ENCODE measurements at regions not wholly inside any gene's neighbourhood (a gene's known extent, or its start where the extent isn't known, plus 50 kb on each side); places are given as distances from the start of the nearest gene placed in this dataset.
A peak's percentile ranks its signal among the peaks of the same experiment; 100 is the strongest.
"Not testable (repeated sequence)": the region's sequence is repeated elsewhere in the genome, so short reads cannot be mapped to it uniquely, and the experiment has no call there.

DNA sequence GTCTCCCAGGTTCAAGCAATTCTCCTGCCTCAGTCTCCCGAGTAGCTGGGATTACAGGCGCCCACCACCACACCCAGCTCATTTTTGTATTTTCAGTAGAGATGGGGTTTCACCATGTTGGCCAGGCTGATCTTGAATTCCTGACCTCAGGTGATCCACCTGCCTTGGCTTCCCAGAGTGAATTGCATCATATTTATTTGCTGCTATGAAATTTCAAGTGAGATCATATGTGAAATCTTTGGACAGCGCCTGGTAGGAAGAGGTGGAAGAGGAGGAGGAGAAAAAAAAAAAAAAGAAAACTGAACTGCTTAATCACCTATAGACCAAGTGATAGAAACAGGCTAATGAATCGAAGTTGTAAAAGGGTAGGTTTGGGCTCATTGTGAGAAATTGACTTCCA is 557.8 kb upstream of the C16orf82 start:
- DNase-seq = not testable (repeated sequence)

DNA sequence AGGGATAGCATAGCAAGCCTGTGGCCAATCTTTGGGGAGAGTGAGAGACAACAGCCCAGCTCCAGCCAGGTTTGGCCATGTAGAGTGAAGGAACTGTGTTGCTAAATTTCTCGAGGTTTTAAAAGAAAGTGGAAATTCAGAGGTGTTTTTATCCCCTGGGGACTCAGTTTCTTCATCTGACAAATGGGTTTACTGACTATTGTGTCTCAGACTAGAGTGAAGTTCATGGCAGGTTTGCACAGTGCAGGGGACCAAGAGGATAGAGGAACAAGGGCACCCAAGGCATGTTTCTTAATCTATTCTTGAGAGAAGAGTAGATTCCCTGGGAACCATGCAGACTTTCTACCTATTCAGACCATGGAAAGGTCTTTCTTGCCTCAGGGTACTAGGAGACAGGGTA is 555.8 kb upstream of the C16orf82 start:
- DNase-seq = no peak

- DNase-seq = no peak
These were observed 555.3 kb upstream of the C16orf82 start for GRCh38 chr16:26511463-26511862.

- DNase-seq = no peak
These were observed 545.1 kb upstream of the C16orf82 start for GRCh38 chr16:26521626-26522025.

GRCh38 chr16:26524281-26524680 is 542.4 kb upstream of the C16orf82 start:
- DNase-seq = no peak

DNA sequence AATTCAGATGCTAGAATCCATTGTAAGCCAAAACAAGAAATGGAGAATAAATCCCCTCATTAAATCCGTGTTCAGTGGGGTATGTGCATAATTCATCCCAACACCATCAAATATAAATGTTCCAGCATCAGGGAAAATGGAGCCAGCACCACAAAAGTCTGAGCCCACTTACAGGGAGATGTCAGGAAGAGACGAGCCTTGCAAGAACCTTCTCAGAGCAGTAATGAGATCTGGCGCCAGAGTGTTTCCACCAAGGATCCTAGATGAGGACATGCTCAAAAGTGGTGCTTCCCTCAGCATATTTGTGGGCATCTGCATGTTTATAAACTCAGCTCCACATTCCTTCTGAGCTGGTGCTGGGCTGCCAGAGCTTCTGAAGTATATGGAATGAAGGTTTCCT is 541.9 kb upstream of the C16orf82 start:
- no peak for DNase-seq

GRCh38 chr16:26525856-26526255 is 540.9 kb upstream of the C16orf82 start:
- DNase-seq = no peak

DNA sequence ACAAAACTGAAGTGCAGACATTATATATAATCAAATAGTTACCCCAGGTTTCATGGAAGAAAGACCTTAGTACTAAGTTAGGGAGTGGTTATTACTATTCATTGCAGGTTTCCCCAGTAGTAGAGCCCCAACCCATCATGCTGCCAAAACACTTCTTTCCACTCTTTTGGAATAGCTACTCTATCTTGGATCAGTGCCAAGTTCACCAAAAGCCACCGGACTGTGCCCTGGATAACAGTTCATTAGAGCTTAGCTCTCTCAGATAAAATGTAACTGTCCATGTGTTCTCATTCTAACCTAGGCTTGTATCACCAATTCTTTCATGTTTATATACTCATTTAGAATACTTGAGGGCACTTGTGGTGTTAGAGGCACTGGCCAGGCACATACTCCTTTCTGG is 540.1 kb upstream of the C16orf82 start:
- no peak for DNase-seq

- no peak for DNase-seq
These were observed 536.0 kb upstream of the C16orf82 start for GRCh38 chr16:26530584-26531289.

GRCh38 chr16:26531290-26531730 is 535.4 kb upstream of the C16orf82 start:
- DNase-seq = no peak

DNA sequence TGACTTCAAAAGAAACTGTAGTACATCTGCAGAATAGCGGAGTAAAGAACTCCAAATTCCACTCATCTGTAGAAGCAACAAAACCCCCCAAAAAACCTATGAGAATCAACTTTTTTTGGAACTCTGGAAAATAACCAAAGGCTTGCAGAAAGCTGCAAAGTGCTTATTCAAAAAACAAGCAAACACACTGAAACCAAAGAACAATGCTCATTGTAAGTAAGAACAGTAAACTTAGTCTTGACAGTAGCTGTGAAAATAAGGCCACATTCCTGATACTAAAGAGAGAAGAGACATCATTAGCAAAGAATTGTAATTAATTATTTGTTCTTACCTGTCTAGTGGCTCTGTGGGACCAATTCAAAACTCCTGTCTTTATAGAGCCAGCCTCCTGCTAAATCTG is 534.3 kb upstream of the C16orf82 start:
- no peak for DNase-seq

GRCh38 chr16:26542198-26542597 is 524.5 kb upstream of the C16orf82 start:
- no peak for DNase-seq

GRCh38 chr16:26546573-26546972 is 520.2 kb upstream of the C16orf82 start:
- no peak for DNase-seq

DNA sequence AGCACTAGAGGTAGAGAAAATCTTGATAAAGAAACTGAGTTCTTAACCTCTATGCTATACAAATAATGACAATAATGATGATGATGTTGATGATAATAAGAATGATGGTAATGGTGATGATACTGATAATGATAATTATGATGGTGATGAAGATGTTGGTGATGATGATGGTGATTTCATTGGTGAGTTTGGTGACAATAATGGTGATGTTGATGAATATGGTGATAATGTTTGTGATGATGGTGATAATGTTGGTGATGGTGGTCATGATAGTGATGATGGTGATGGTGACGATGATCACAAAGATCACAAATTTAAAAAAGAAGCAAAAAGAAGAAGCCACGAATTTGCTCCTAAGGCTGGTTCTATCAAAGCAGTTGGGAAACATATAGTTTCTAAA is 519.0 kb upstream of the C16orf82 start:
- no peak for DNase-seq

DNA sequence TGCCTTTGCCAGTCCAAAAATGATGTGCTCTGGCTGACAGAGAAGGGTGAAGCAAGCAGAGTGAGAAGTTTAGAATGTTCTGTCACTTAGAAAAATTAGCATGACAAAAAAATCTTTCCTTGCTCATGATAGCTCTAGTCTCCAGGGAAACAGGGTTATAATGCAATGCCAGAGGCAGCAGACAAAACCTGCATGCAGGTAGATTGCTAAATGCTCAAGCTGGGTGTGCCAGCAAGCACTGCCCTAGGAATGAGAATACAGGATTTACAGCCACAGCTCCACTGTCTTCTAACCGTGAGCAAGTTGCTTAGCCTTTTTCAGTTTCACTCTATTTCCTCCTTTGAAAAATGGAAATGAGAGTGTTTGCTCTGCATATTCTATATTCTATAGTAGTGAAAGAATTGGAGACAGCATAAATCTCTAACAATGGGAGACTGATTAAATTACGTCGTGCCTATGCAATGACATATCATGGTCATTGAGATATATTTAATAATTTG is 516.6 kb upstream of the C16orf82 start:
- no peak for DNase-seq

GRCh38 chr16:26554030-26554429 is 512.7 kb upstream of the C16orf82 start:
- no peak for DNase-seq

- no peak for DNase-seq
These were observed 505.4 kb upstream of the C16orf82 start for GRCh38 chr16:26561303-26561702.

DNA sequence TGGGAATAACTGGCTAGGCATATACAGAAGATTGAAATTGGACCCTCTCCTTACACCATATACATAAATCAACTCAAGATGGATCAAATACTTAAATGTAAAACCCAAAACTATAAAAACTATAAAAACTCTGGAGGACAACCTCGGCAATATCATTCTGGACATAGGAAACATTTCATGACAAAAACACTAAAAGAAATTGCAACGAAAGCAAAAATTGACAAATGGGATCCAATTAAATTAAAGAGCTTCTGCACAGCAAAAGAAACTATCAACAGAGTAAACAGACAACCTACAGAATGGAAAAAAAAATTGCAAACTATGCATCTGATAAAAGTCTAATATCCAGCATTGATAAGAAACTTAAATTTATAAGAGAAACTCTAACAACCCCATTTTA is 503.7 kb upstream of the C16orf82 start:
- no peak for DNase-seq

GRCh38 chr16:26567356-26567755 is 499.4 kb upstream of the C16orf82 start:
- DNase-seq = no peak

- DNase-seq = peak; percentile 10
These were observed 496.9 kb upstream of the C16orf82 start for GRCh38 chr16:26569793-26570192.

GRCh38 chr16:26578748-26579147 is 488.0 kb upstream of the C16orf82 start:
- DNase-seq = no peak

DNA sequence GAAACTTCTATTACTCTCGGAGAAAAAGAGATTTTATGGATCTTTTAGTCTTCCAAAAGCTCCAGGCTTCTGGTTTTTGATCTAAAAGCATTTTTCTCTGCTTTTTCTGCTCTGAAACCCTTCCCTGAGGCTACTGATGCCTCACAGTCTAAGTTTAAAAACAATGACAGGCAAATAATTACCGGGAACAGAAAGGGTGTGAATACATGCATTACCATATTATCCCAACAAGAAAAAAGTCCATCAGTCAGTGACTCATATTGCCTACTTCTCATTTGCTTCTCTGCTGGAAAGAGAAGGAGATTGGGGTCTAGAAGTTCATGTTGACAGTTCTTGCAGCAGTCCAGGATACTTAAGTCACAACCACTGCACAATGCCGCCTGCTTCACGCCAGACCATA is 482.9 kb upstream of the C16orf82 start:
- DNase-seq = no peak

DNA sequence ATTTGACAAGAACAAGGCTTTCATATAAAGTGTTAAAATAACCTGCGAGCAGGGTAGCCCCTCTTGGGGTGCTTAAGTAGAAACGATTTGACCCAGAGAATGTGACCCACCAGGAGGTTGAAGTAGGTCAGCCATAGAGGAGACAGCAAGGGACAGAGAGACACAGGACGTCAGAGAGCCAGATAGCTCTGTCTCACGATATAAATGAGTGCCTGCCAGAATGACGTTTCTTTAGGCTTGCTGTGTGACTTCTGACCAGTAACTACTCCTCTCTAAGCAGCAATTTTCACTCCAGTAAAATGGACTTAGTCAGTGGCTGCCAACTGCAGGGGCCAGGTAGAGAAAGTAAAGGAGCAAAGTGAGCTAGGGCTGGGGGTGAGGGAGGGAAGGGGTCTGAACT is 473.0 kb upstream of the C16orf82 start:
- no peak for DNase-seq

GRCh38 chr16:26594666-26595065 is 472.1 kb upstream of the C16orf82 start:
- DNase-seq = no peak

Data from renal pelvis (tissue), 1 donor.